GM23338 (cell line): ENCODE measurements at regions not wholly inside any gene's neighbourhood (a gene's known extent, or its start where the extent isn't known, plus 50 kb on each side); places are given as distances from the start of the nearest gene placed in this dataset.

Experiments used
- ATAC-seq: fragments of 200-7000 bp; cut with Tn5 transposase; 3 replicates; pipeline ENCODE4 v1.9.1; 2020
- DNase-seq: peaks from one replicate; pipeline ENCODE4 v3.0.0-alpha.2; 2015; ENCODE audit warnings: low spot score
- H2AFZ ChIP-seq: fragments of 200-600 bp; sonication (generic); 2 replicates; pipeline ENCODE4 v1.8.0; 2016; ENCODE audit warnings: antibody characterized with exemption, mild to moderate bottlenecking, moderate library complexity
- H3F3A ChIP-seq: fragments of 200-600 bp; sonication (generic); replicated peaks from 2 replicates; pipeline ENCODE4 v1.8.0; 2017; ENCODE audit warnings: antibody characterized with exemption, mixed run types, low read depth
- H3K27ac ChIP-seq: fragments of 200-600 bp; sonication (generic); 2 replicates; pipeline ENCODE4 v1.6.1; 2016; ENCODE audit warnings: low read depth
- H3K27me3 ChIP-seq: fragments of 200-600 bp; sonication (generic); 2 replicates; pipeline ENCODE4 v1.8.0; 2016; ENCODE audit warnings: mild to moderate bottlenecking, mixed run types, moderate library complexity; ENCODE audit not compliant: insufficient read depth
- H3K36me3 ChIP-seq: fragments of 200-600 bp; sonication (generic); 2 replicates; pipeline ENCODE4 v1.8.0; 2016; ENCODE audit warnings: mild to moderate bottlenecking; ENCODE audit not compliant: insufficient read depth
- H3K4me1 ChIP-seq: fragments of 200-600 bp; sonication (generic); 2 replicates; pipeline ENCODE4 v1.8.0; 2016; ENCODE audit warnings: mild to moderate bottlenecking, moderate library complexity; ENCODE audit not compliant: insufficient read depth
- H3K4me2 ChIP-seq: fragments of 200-600 bp; sonication (generic); 2 replicates; pipeline ENCODE4 v1.7.1; 2017; ENCODE audit warnings: mixed run types
- H3K4me3 ChIP-seq: fragments of 200-600 bp; sonication (generic); 2 replicates; pipeline ENCODE4 v1.6.1; 2016; ENCODE audit warnings: mixed run types
- H3K79me2 ChIP-seq: fragments of 200-600 bp; sonication (generic); replicated peaks from 2 replicates; pipeline ENCODE4 v1.8.0; 2017; ENCODE audit warnings: mild to moderate bottlenecking; ENCODE audit not compliant: insufficient read depth
- H3K9me2 ChIP-seq: fragments of 200-600 bp; sonication (generic); 2 replicates; pipeline ENCODE4 v1.8.0; 2017; ENCODE audit not compliant: insufficient read depth
- H4K20me1 ChIP-seq: fragments of 200-600 bp; sonication (generic); replicated peaks from 2 replicates; pipeline ENCODE4 v1.8.0; 2017; ENCODE audit warnings: mild to moderate bottlenecking; ENCODE audit not compliant: insufficient read depth
- H3K27ac Mint-ChIP-seq: 2 replicates; pipeline ENCODE4 v1.8.0; 2020; ENCODE audit warnings: inconsistent platforms, mild to moderate bottlenecking, moderate library complexity, mixed read lengths
- H3K27me3 Mint-ChIP-seq: 3 replicates; pipeline ENCODE4 v1.8.0; 2022; ENCODE audit warnings: low read depth, mild to moderate bottlenecking, moderate library complexity, mixed read lengths, inconsistent platforms; ENCODE audit not compliant: insufficient read depth, poor library complexity
- H3K36me3 Mint-ChIP-seq: 3 replicates; pipeline ENCODE4 v1.8.0; 2021; ENCODE audit warnings: low read depth, mild to moderate bottlenecking, inconsistent platforms, moderate library complexity, mixed read lengths
- H3K4me1 Mint-ChIP-seq: 3 replicates; pipeline ENCODE4 v1.8.0; 2020; ENCODE audit warnings: mild to moderate bottlenecking, inconsistent platforms, mixed read lengths
- H3K4me3 Mint-ChIP-seq: 3 replicates; pipeline ENCODE4 v1.8.0; 2021; ENCODE audit warnings: moderate library complexity, mild to moderate bottlenecking, inconsistent platforms, mixed read lengths
- H3K9me3 Mint-ChIP-seq: 3 replicates; pipeline ENCODE4 v1.8.0; 2020; ENCODE audit warnings: moderate library complexity, mild to moderate bottlenecking, inconsistent platforms, mixed read lengths
- CREB1 ChIP-seq: fragments of 250-450 bp; sonication (Bioruptor Pico); IDR thresholded peaks from 2 replicates; pipeline ENCODE4 v1.5.0; 2020; ENCODE audit warnings: low read depth, mild to moderate bottlenecking, moderate library complexity
- EZH2 ChIP-seq: fragments of 200-600 bp; sonication (generic); IDR thresholded peaks from one replicate; pipeline ENCODE4 v1.8.0; 2017; ENCODE audit warnings: antibody characterized with exemption, mild to moderate bottlenecking, low read depth; ENCODE audit not compliant: unreplicated experiment
- EZH2phosphoT487 ChIP-seq: fragments of 200-600 bp; sonication (generic); IDR thresholded peaks from one replicate; pipeline ENCODE4 v1.8.1; 2018; ENCODE audit warnings: antibody characterized with exemption; ENCODE audit not compliant: unreplicated experiment
- JUNB ChIP-seq: IDR thresholded peaks from one replicate; pipeline ENCODE4 v1.6.1; 2016; ENCODE audit warnings: antibody characterized with exemption; ENCODE audit not compliant: unreplicated experiment
- NANOG ChIP-seq: IDR thresholded peaks from 2 replicates; pipeline ENCODE4 v1.6.1; 2016; ENCODE audit warnings: antibody characterized with exemption, borderline replicate concordance
- POLR2AphosphoS5 ChIP-seq: IDR thresholded peaks from 2 replicates; pipeline ENCODE4 v1.6.1; 2016; ENCODE audit warnings: antibody characterized with exemption, low read depth
- STAT1 ChIP-seq: IDR thresholded peaks from one replicate; pipeline ENCODE4 v1.6.1; 2016; ENCODE audit warnings: antibody characterized with exemption; ENCODE audit not compliant: unreplicated experiment
- ZNF114 ChIP-seq: fragments of 250-450 bp; sonication (Bioruptor Pico); IDR thresholded peaks from 2 replicates; pipeline ENCODE4 v1.5.0; 2020; ENCODE audit warnings: mild to moderate bottlenecking, moderate library complexity
- ZNF331 ChIP-seq: fragments of 250-450 bp; sonication (Bioruptor Pico); IDR thresholded peaks from 2 replicates; pipeline ENCODE4 v1.5.0; 2020; ENCODE audit warnings: low read depth, mild to moderate bottlenecking, moderate library complexity
- TF ChIP-seq, protein P1 (sequence below): IDR thresholded peaks from one replicate; pipeline ENCODE4 v1.6.1; 2018; ENCODE audit warnings: antibody characterized with exemption; ENCODE audit not compliant: unreplicated experiment
- TF ChIP-seq, protein P2 (sequence below): IDR thresholded peaks from 2 replicates; pipeline ENCODE4 v1.6.1; 2016; ENCODE audit warnings: antibody characterized with exemption
- TF ChIP-seq, protein P3 (sequence below), 2 experiments: fragments of 200-600 bp in 1 of 2; sonication (generic) in 1 of 2; conservative IDR thresholded peaks; 2 replicates each; pipeline versions ENCODE4 v1.5.1 to v1.6.1; 2016 to 2017; ENCODE audit warnings: antibody characterized with exemption in 2 of 2, low read depth in 2 of 2, mild to moderate bottlenecking in 2 of 2, moderate library complexity in 1 of 2
- TF ChIP-seq, protein P4 (sequence below): fragments of 250-450 bp; sonication (Bioruptor Pico); IDR thresholded peaks from 2 replicates; pipeline ENCODE4 v1.5.0; 2020; ENCODE audit warnings: mild to moderate bottlenecking, moderate library complexity

DNA sequence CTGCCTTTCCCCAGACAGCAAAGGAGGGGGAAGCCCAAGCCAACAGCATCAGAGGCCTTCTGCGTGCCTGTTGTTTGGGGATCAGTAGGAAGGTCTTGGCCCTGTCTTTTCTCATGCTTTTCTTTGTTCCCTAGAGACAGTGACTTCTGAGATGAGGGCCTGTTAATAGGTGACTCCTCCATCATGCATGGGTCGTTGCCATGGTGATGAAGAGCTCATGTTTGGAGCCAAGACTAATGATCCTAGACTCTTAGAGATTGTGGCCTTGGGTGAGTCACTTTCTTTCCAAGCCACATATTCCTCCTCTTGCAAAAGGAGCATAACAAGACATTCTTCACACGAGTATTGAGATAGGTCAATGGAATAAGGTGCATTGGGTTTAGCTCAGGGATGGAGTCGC lies 201.1 kb upstream of the ASIC2 start:
- no peaks in the 10 kb centered on the region for H3K9me3 Mint-ChIP-seq
- Histone ChIP-seq H3K27me3 (no peaks in the 10 kb centered on the region), H3K4me1 (no peaks in the 10 kb centered on the region), H3K4me3 (no peak overlapping the region), H3K36me3 (no peaks in the 10 kb centered on the region), H3F3A (no peaks in the 10 kb centered on the region), H4K20me1 (no peaks in the 10 kb centered on the region), H3K4me2 (no peak overlapping the region), H3K27ac (no peak overlapping the region), H3K79me2 (no peaks in the 10 kb centered on the region), H3K9me2 (no peaks in the 10 kb centered on the region), H2AFZ (no peak overlapping the region)
- TF ChIP-seq, protein P1, sequence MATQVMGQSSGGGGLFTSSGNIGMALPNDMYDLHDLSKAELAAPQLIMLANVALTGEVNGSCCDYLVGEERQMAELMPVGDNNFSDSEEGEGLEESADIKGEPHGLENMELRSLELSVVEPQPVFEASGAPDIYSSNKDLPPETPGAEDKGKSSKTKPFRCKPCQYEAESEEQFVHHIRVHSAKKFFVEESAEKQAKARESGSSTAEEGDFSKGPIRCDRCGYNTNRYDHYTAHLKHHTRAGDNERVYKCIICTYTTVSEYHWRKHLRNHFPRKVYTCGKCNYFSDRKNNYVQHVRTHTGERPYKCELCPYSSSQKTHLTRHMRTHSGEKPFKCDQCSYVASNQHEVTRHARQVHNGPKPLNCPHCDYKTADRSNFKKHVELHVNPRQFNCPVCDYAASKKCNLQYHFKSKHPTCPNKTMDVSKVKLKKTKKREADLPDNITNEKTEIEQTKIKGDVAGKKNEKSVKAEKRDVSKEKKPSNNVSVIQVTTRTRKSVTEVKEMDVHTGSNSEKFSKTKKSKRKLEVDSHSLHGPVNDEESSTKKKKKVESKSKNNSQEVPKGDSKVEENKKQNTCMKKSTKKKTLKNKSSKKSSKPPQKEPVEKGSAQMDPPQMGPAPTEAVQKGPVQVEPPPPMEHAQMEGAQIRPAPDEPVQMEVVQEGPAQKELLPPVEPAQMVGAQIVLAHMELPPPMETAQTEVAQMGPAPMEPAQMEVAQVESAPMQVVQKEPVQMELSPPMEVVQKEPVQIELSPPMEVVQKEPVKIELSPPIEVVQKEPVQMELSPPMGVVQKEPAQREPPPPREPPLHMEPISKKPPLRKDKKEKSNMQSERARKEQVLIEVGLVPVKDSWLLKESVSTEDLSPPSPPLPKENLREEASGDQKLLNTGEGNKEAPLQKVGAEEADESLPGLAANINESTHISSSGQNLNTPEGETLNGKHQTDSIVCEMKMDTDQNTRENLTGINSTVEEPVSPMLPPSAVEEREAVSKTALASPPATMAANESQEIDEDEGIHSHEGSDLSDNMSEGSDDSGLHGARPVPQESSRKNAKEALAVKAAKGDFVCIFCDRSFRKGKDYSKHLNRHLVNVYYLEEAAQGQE: no peak
- TF ChIP-seq NANOG (no peak), JUNB (no peak), CREB1 (CRISPR knock-in tag) (no peak), EZH2phosphoT487 (no peak), POLR2AphosphoS5 (no peak), EZH2 (no peak), ZNF331 (CRISPR knock-in tag) (no peak), ZNF114 (CRISPR knock-in tag) (no peak), STAT1 (no peak)
- TF ChIP-seq, protein P2, sequence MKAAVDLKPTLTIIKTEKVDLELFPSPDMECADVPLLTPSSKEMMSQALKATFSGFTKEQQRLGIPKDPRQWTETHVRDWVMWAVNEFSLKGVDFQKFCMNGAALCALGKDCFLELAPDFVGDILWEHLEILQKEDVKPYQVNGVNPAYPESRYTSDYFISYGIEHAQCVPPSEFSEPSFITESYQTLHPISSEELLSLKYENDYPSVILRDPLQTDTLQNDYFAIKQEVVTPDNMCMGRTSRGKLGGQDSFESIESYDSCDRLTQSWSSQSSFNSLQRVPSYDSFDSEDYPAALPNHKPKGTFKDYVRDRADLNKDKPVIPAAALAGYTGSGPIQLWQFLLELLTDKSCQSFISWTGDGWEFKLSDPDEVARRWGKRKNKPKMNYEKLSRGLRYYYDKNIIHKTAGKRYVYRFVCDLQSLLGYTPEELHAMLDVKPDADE: no peak
- TF ChIP-seq, protein P3, sequence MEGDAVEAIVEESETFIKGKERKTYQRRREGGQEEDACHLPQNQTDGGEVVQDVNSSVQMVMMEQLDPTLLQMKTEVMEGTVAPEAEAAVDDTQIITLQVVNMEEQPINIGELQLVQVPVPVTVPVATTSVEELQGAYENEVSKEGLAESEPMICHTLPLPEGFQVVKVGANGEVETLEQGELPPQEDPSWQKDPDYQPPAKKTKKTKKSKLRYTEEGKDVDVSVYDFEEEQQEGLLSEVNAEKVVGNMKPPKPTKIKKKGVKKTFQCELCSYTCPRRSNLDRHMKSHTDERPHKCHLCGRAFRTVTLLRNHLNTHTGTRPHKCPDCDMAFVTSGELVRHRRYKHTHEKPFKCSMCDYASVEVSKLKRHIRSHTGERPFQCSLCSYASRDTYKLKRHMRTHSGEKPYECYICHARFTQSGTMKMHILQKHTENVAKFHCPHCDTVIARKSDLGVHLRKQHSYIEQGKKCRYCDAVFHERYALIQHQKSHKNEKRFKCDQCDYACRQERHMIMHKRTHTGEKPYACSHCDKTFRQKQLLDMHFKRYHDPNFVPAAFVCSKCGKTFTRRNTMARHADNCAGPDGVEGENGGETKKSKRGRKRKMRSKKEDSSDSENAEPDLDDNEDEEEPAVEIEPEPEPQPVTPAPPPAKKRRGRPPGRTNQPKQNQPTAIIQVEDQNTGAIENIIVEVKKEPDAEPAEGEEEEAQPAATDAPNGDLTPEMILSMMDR (conservative IDR thresholded peaks at IDR 0.05; ENCODE audit: low read depth in 2 of 2): no peak
- TF ChIP-seq, protein P4, sequence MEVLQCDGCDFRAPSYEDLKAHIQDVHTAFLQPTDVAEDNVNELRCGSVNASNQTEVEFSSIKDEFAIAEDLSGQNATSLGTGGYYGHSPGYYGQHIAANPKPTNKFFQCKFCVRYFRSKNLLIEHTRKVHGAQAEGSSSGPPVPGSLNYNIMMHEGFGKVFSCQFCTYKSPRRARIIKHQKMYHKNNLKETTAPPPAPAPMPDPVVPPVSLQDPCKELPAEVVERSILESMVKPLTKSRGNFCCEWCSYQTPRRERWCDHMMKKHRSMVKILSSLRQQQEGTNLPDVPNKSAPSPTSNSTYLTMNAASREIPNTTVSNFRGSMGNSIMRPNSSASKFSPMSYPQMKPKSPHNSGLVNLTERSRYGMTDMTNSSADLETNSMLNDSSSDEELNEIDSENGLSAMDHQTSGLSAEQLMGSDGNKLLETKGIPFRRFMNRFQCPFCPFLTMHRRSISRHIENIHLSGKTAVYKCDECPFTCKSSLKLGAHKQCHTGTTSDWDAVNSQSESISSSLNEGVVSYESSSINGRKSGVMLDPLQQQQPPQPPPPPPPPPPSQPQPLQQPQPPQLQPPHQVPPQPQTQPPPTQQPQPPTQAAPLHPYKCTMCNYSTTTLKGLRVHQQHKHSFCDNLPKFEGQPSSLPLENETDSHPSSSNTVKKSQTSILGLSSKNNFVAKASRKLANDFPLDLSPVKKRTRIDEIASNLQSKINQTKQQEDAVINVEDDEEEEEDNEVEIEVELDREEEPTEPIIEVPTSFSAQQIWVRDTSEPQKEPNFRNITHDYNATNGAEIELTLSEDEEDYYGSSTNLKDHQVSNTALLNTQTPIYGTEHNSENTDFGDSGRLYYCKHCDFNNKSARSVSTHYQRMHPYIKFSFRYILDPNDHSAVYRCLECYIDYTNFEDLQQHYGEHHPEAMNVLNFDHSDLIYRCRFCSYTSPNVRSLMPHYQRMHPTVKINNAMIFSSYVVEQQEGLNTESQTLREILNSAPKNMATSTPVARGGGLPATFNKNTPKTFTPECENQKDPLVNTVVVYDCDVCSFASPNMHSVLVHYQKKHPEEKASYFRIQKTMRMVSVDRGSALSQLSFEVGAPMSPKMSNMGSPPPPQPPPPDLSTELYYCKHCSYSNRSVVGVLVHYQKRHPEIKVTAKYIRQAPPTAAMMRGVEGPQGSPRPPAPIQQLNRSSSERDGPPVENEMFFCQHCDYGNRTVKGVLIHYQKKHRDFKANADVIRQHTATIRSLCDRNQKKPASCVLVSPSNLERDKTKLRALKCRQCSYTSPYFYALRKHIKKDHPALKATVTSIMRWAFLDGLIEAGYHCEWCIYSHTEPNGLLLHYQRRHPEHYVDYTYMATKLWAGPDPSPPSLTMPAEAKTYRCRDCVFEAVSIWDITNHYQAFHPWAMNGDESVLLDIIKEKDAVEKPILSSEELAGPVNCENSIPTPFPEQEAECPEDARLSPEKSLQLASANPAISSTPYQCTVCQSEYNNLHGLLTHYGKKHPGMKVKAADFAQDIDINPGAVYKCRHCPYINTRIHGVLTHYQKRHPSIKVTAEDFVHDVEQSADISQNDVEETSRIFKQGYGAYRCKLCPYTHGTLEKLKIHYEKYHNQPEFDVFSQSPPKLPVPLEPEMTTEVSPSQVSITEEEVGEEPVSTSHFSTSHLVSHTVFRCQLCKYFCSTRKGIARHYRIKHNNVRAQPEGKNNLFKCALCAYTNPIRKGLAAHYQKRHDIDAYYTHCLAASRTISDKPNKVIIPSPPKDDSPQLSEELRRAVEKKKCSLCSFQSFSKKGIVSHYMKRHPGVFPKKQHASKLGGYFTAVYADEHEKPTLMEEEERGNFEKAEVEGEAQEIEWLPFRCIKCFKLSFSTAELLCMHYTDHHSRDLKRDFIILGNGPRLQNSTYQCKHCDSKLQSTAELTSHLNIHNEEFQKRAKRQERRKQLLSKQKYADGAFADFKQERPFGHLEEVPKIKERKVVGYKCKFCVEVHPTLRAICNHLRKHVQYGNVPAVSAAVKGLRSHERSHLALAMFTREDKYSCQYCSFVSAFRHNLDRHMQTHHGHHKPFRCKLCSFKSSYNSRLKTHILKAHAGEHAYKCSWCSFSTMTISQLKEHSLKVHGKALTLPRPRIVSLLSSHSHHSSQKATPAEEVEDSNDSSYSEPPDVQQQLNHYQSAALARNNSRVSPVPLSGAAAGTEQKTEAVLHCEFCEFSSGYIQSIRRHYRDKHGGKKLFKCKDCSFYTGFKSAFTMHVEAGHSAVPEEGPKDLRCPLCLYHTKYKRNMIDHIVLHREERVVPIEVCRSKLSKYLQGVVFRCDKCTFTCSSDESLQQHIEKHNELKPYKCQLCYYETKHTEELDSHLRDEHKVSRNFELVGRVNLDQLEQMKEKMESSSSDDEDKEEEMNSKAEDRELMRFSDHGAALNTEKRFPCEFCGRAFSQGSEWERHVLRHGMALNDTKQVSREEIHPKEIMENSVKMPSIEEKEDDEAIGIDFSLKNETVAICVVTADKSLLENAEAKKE (CRISPR knock-in tag): no peak
- no peaks in the 10 kb centered on the region for H3K4me1 Mint-ChIP-seq
- DNase-seq (no peak), ATAC-seq (no peak)
- no peak overlapping the region for H3K4me3 Mint-ChIP-seq
- peaks cover 9% of the 10 kb centered on the region for H3K27me3 Mint-ChIP-seq
- no peaks in the 10 kb centered on the region for H3K36me3 Mint-ChIP-seq
- no peak overlapping the region for H3K27ac Mint-ChIP-seq
